ENCODE measurements at regions not wholly inside any gene's neighbourhood (a gene's known extent, or its start where the extent isn't known, plus 50 kb on each side); places are given as distances from the start of the nearest gene placed in this dataset.

DNA sequence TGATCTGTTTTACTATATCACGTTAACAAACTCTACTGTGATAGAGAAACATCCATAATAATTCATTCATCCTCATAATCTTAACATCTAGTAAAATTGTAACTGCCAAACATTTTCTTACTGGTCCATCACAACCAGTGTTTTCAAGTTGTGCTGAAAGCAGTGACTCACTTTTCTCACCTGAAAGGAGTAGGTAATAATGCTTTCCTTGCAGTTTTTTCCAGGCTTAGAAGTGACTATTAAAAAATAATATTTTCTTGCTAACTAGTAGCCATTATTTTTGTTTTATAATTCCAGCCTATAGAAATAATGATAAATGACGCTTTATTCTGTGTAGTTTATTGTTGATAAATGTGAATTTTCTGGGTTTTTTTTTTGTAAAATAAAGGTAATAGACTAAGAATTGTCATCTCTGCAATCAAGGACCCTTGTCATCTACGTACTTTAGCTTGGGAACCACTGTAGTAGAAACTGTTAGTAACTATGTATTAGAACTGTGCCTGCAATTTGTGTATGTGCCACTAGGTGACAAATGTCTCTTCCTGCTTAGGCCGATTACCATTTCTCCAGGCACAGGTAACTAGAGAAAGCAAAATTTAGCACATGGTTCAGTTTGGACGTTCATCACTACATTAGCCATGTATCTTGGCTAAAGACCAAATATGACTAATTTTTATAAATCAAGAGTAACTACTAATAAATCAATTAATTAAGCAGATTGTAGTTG, 409.4 kb upstream of the ERCC4 start:
- intact Hi-C loops (cut with micrococcal nuclease), result no loop called here
- H3K4me1 Mint-ChIP-seq (ENCODE audit: low read depth), result no peaks in the 10 kb centered on the region
- CTCF ChIA-PET, result no interaction called here
- no peak overlapping the region for H3K4me3 Mint-ChIP-seq
- no peak for DNase-seq
- H3K27ac Mint-ChIP-seq, result no peak overlapping the region
- H3K27me3 Mint-ChIP-seq (ENCODE audit: low read depth), result peaks cover 4% of the 10 kb centered on the region
- no peaks in the 10 kb centered on the region for H3K36me3 Mint-ChIP-seq (ENCODE audit: low read depth)
- H3K9me3 Mint-ChIP-seq, result peaks cover 13% of the 10 kb centered on the region

DNA sequence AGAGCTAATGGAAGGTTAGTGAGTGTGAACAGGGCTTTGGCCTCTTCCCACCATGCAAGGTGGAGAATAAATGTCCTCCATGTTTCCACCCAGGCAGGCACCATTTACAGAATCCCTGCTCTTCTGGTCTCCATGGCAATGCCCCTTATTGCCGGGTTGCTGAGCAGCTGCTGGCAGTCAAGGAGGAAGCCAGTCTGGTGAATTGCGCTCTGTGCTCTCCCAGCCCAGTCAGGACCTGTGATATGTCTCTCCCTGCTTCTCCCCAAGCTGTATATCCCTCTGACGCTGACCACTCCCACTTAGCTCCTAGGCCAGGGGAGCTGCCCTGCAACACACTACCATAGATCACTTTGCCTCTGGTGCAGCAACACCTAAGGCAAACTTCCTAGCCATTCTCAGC, 402.1 kb upstream of the ERCC4 start:
- no peak for DNase-seq
- Mint-ChIP-seq H3K4me3 (no peak overlapping the region), H3K27me3 (ENCODE audit: low read depth) (no peaks in the 10 kb centered on the region), H3K27ac (no peak overlapping the region), H3K9me3 (peaks cover 18% of the 10 kb centered on the region), H3K4me1 (ENCODE audit: low read depth) (no peaks in the 10 kb centered on the region), H3K36me3 (ENCODE audit: low read depth) (no peaks in the 10 kb centered on the region)
- intact Hi-C loops (cut with micrococcal nuclease), result no loop called here
- CTCF ChIA-PET, result no interaction called here

DNA sequence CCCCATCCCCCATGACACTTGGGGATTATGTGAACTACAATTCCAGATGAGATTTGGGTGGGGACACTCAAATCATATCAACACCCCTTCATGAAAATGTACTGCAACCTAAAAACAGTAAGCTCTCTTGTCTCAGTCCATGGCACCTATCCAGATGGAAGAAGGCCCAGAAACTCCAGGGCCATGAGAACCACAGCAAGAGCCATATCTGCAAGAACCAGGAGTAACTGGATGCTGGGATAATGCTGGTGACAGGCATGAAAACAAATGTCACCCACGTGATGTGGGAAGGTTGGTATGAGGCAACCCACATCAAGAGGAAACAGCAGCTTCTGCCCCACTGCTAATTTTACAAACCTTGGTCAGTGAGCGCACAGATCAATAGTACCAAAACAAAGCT, 400.1 kb upstream of the ERCC4 start:
- Mint-ChIP-seq H3K27me3 (ENCODE audit: low read depth) (no peaks in the 10 kb centered on the region), H3K36me3 (ENCODE audit: low read depth) (no peaks in the 10 kb centered on the region), H3K4me1 (ENCODE audit: low read depth) (no peaks in the 10 kb centered on the region), H3K4me3 (no peak overlapping the region), H3K27ac (no peak overlapping the region), H3K9me3 (peaks cover 8% of the 10 kb centered on the region)
- intact Hi-C loops (cut with micrococcal nuclease), result no loop called here
- CTCF ChIA-PET, result interaction anchor here (0.6 kb wide), 1 partner anchor 310 kb away, joined by 3 read pairs; no protein-coding TSS in a partner anchor
- DNase-seq, result no peak

- DNase-seq, result no peak
- CTCF ChIA-PET, result no interaction called here
- Mint-ChIP-seq H3K4me1 (ENCODE audit: low read depth) (no peaks in the 10 kb centered on the region), H3K27me3 (ENCODE audit: low read depth) (no peaks in the 10 kb centered on the region), H3K9me3 (peaks cover 2% of the 10 kb centered on the region), H3K27ac (no peak overlapping the region), H3K4me3 (no peak overlapping the region), H3K36me3 (ENCODE audit: low read depth) (no peaks in the 10 kb centered on the region)
- intact Hi-C loops (cut with micrococcal nuclease), result no loop called here
Measured at GRCh38 chr16:13521356-13521755, 398.6 kb upstream of the ERCC4 start.

DNA sequence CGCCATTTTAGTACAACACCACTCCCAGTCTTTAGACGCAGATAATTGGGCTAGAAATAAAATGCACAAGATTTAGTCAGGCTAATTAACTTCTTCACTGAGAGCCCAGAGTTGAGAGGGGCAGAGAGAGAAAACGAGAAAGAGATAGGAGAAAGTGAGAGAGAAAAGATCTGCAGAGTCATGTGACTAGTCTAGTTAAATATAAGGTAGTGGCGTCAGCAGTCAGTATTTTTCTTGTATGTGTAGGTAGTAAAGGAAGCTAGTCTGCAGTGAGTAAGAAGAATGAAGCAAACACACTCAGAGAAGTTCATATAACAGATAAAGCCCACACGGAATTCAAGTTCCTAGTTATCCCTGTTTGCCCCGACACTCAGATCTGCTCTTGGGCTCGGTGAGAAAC, 392.6 kb upstream of the ERCC4 start:
- Mint-ChIP-seq H3K27ac (no peak overlapping the region), H3K4me3 (no peak overlapping the region), H3K9me3 (no peaks in the 10 kb centered on the region), H3K36me3 (ENCODE audit: low read depth) (no peaks in the 10 kb centered on the region), H3K4me1 (ENCODE audit: low read depth) (no peaks in the 10 kb centered on the region), H3K27me3 (ENCODE audit: low read depth) (no peaks in the 10 kb centered on the region)
- CTCF ChIA-PET, result no interaction called here
- DNase-seq, result no peak
- intact Hi-C loops (cut with micrococcal nuclease), result no loop called here

DNA sequence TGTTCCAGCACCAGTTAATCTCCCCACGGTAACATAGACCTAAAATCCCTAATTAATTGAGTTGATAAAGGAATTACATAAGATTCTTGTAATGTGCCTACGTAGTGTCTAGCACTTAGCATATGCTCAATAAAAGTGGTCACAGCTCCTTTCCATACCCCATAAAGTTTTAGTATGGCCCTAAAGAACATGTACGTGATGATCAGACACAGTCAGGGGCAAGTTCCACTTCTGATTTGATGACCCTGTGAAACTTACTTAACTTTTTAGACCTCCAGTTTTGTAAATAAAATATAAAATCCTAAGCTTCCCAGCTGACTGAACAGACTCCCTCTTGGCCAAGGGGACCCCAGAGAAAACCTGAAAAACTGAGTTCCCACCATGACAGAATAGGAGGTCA, 391.3 kb upstream of the ERCC4 start:
- DNase-seq, result no peak
- intact Hi-C loops (cut with micrococcal nuclease), result no loop called here
- Mint-ChIP-seq H3K4me3 (no peak overlapping the region), H3K36me3 (ENCODE audit: low read depth) (no peaks in the 10 kb centered on the region), H3K9me3 (peaks cover 2% of the 10 kb centered on the region), H3K4me1 (ENCODE audit: low read depth) (no peaks in the 10 kb centered on the region), H3K27ac (no peak overlapping the region), H3K27me3 (ENCODE audit: low read depth) (no peaks in the 10 kb centered on the region)
- CTCF ChIA-PET, result no interaction called here

DNA sequence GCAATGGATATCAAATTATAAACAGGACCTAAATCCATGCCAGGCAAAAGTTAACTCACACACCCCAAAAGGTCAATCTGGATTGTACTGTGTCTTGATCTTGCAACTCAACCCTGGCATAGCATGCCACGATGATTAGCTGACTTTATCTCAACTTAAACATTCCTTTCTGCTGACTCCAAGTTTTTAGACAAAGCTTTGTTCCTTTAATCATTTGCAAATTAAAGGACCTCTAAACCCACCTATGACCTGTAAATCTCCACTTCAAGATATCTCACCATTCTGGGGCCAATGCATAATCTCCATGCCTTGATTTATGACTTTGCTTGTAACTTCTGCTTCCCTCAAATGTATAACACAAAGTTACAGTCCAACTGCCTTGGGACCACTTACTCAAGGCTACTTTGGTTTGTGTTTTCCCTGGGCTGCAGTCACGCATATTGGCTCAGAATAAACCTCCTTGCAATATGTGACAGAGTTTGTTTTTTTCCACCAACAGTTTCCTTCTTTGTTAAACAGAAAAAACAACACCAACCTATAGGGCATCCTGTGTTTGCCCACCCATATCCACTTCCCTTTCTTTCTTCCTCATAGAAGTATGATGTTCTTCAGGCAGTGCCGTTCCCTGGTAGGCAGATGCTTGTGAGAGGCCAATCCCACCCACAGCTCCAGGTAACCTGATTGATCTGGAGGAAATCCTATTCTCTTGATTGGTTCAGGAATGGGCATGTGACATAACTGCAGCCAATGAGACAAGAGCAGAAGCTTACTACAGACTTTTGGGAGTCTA, 390.6 kb upstream of the ERCC4 start:
- Mint-ChIP-seq H3K36me3 (ENCODE audit: low read depth) (no peaks in the 10 kb centered on the region), H3K27me3 (ENCODE audit: low read depth) (no peaks in the 10 kb centered on the region), H3K4me1 (ENCODE audit: low read depth) (no peaks in the 10 kb centered on the region), H3K27ac (no peak overlapping the region), H3K4me3 (no peak overlapping the region), H3K9me3 (peaks cover 2% of the 10 kb centered on the region)
- DNase-seq, result no peak
- CTCF ChIA-PET, result no interaction called here
- intact Hi-C loops (cut with micrococcal nuclease), result no loop called here

GRCh38 chr16:13540771-13541170, 379.2 kb upstream of the ERCC4 start:
- CTCF ChIA-PET, result no interaction called here
- no peak for DNase-seq
- intact Hi-C loops (cut with micrococcal nuclease), result no loop called here

DNA sequence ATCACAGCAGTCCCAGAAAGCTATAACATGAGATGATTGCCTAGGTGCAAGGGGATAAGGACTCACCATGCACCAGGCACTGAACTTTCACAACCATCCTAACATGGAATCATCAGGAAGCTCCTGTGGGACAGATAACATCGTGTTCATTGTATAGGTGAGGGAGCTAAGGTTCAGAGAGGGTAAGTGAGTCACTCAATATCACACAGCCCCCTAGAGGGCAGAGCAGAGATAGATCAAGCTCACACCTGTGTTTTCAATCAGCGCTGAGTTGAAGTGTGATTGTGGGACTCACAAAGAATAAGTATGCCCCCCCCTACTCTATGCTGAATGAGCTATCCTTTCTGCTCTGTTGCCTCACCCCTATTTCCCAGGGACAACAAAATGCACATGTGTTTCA, 377.7 kb upstream of the ERCC4 start:
- no peaks in the 10 kb centered on the region for H3K36me3 Mint-ChIP-seq (ENCODE audit: low read depth)
- peaks cover 4% of the 10 kb centered on the region for H3K27me3 Mint-ChIP-seq (ENCODE audit: low read depth)
- intact Hi-C loops (cut with micrococcal nuclease), result no loop called here
- H3K4me1 Mint-ChIP-seq (ENCODE audit: low read depth), result no peaks in the 10 kb centered on the region
- no peak for DNase-seq
- no peak overlapping the region for H3K4me3 Mint-ChIP-seq
- peaks cover 3% of the 10 kb centered on the region for H3K9me3 Mint-ChIP-seq
- no peak overlapping the region for H3K27ac Mint-ChIP-seq
- CTCF ChIA-PET, result interaction anchor here (0.6 kb wide), 1 partner anchor 18 kb away, joined by 3 read pairs; no protein-coding TSS in a partner anchor

More at GRCh38 chr16:13540771-13541170, 379.2 kb upstream of the ERCC4 start:
- no peak overlapping the region for H3K4me3 Mint-ChIP-seq
- no peak overlapping the region for H3K27ac Mint-ChIP-seq
- peaks cover 6% of the 10 kb centered on the region for H3K27me3 Mint-ChIP-seq (ENCODE audit: low read depth)
- peaks cover 3% of the 10 kb centered on the region for H3K9me3 Mint-ChIP-seq
- H3K36me3 Mint-ChIP-seq (ENCODE audit: low read depth), result no peaks in the 10 kb centered on the region
- H3K4me1 Mint-ChIP-seq (ENCODE audit: low read depth), result no peaks in the 10 kb centered on the region

- Mint-ChIP-seq H3K4me1 (ENCODE audit: low read depth) (no peaks in the 10 kb centered on the region), H3K4me3 (no peak overlapping the region), H3K9me3 (peaks cover 3% of the 10 kb centered on the region), H3K36me3 (ENCODE audit: low read depth) (no peaks in the 10 kb centered on the region), H3K27ac (no peak overlapping the region), H3K27me3 (ENCODE audit: low read depth) (peaks cover 4% of the 10 kb centered on the region)
- CTCF ChIA-PET, result no interaction called here
- DNase-seq, result no peak
- intact Hi-C loops (cut with micrococcal nuclease), result no loop called here
Measured at GRCh38 chr16:13543850-13544249, 376.1 kb upstream of the ERCC4 start.

- no peaks in the 10 kb centered on the region for H3K36me3 Mint-ChIP-seq (ENCODE audit: low read depth)
Measured at GRCh38 chr16:13545271-13545670, 374.7 kb upstream of the ERCC4 start.

DNA sequence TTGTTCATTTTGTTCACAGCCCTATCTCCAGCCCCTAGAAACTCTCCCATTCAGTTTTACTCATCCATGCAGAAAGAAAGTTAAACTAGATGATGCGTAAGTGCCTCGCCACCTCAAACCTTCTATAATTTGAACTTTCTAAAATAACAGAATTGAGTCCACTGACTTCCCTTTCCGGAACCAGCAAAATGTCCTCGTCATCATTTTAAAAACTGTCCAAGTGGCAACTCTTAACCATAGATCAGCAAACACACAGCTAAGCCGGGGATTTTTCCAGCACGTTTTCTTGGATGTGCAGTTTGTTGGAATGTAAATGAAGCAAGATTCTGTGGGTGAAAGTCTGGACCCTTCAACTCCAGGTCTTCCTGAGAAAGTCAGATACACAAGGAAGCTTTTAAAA, 369.7 kb upstream of the ERCC4 start:
- Mint-ChIP-seq H3K4me3 (no peak overlapping the region), H3K27ac (no peak overlapping the region), H3K4me1 (ENCODE audit: low read depth) (no peaks in the 10 kb centered on the region), H3K27me3 (ENCODE audit: low read depth) (peaks cover 2% of the 10 kb centered on the region), H3K9me3 (no peaks in the 10 kb centered on the region), H3K36me3 (ENCODE audit: low read depth) (no peaks in the 10 kb centered on the region)
- CTCF ChIA-PET, result no interaction called here
- intact Hi-C loops (cut with micrococcal nuclease), result no loop called here
- no peak for DNase-seq

More at GRCh38 chr16:13545271-13545670, 374.7 kb upstream of the ERCC4 start:
- Mint-ChIP-seq H3K4me1 (ENCODE audit: low read depth) (no peaks in the 10 kb centered on the region), H3K9me3 (peaks cover 3% of the 10 kb centered on the region), H3K27ac (no peak overlapping the region), H3K4me3 (no peak overlapping the region), H3K27me3 (ENCODE audit: low read depth) (peaks cover 4% of the 10 kb centered on the region)
- DNase-seq, result no peak
- intact Hi-C loops (cut with micrococcal nuclease), result no loop called here
- CTCF ChIA-PET, result no interaction called here
